ENCODE measurements at regions not wholly inside any gene's neighbourhood (a gene's known extent, or its start where the extent isn't known, plus 50 kb on each side); places are given as distances from the start of the nearest gene placed in this dataset.

DNA sequence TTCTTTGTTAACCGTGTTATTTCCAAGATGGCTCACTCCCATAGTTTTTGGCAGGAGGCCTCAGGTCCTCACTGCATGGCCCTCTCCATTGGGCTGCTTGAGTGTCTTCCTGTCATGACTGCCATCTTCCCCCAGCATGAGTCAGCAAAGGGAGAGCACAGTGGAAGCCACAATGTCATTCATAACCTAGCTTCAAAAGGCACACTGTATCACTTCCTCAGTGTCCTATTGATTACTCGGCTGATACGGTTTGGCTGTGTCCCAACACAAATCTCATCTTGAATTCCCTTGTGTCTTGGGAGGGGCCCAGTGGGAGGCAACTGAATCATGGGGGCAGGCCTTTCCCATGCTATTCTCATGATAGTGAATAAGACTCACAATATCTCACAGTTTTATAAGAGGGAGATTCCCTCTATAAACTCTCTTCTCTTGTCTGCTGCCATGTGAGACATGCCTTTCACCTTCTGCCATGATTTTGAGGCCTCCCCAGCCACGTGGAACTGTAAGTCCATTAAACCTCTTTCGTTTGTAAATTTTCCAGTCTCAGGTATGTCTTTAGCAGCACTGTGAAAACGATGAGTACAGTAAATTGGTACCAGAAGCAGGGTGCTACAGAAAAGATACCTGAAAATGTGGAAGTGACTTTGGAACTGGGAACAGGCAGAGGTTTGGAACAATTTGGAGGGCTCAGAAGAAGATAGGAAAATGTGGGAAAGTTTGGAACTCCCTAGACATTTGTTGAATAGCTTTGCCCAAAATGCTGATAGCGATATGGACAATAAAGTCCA lies 106.5 kb downstream of the PRLHR start (continued):
- no peak for TF ChIP-seq ZNF318 (CRISPR knock-in tag; IDR thresholded peaks at IDR 0.05)
- TF ChIP-seq, protein P1, sequence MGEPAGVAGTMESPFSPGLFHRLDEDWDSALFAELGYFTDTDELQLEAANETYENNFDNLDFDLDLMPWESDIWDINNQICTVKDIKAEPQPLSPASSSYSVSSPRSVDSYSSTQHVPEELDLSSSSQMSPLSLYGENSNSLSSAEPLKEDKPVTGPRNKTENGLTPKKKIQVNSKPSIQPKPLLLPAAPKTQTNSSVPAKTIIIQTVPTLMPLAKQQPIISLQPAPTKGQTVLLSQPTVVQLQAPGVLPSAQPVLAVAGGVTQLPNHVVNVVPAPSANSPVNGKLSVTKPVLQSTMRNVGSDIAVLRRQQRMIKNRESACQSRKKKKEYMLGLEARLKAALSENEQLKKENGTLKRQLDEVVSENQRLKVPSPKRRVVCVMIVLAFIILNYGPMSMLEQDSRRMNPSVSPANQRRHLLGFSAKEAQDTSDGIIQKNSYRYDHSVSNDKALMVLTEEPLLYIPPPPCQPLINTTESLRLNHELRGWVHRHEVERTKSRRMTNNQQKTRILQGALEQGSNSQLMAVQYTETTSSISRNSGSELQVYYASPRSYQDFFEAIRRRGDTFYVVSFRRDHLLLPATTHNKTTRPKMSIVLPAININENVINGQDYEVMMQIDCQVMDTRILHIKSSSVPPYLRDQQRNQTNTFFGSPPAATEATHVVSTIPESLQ (CRISPR knock-in tag; conservative IDR thresholded peaks at IDR 0.05): no peak
- TF ChIP-seq, protein P2, sequence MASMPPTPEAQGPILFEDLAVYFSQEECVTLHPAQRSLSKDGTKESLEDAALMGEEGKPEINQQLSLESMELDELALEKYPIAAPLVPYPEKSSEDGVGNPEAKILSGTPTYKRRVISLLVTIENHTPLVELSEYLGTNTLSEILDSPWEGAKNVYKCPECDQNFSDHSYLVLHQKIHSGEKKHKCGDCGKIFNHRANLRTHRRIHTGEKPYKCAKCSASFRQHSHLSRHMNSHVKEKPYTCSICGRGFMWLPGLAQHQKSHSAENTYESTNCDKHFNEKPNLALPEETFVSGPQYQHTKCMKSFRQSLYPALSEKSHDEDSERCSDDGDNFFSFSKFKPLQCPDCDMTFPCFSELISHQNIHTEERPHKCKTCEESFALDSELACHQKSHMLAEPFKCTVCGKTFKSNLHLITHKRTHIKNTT (CRISPR knock-in tag; IDR thresholded peaks at IDR 0.05): no peak
- TF ChIP-seq ZNF878 (CRISPR knock-in tag; IDR thresholded peaks at IDR 0.05): no peak
- TF ChIP-seq SPEN (CRISPR knock-in tag; IDR thresholded peaks at IDR 0.05; ENCODE audit: low read depth): no peak
